Loucy (cell line): ENCODE measurements at regions not wholly inside any gene's neighbourhood (a gene's known extent, or its start where the extent isn't known, plus 50 kb on each side); places are given as distances from the start of the nearest gene placed in this dataset.

Source experiments
- H2AFZ ChIP-seq: fragments of 200-600 bp; sonication (generic); 2 replicates; pipeline ENCODE4 v1.6.0; 2016; ENCODE audit warnings: antibody characterized with exemption, mild to moderate bottlenecking, low read length, moderate library complexity
- H3F3A ChIP-seq: fragments of 200-600 bp; 2 replicates; pipeline ENCODE4 v1.6.0; 2016; ENCODE audit warnings: antibody characterized with exemption, low read depth, mild to moderate bottlenecking
- H3K27me3 ChIP-seq: fragments of 200-600 bp; sonication (generic); 2 replicates; pipeline ENCODE4 v1.6.1; 2014; ENCODE audit warnings: low read length, mild to moderate bottlenecking; ENCODE audit not compliant: insufficient read depth, poor library complexity, severe bottlenecking
- H3K36me3 ChIP-seq: fragments of 200-600 bp; sonication (generic); 2 replicates; pipeline ENCODE4 v1.6.1; 2016; ENCODE audit warnings: low read length; ENCODE audit not compliant: insufficient read depth
- H3K4me1 ChIP-seq: fragments of 200-600 bp; sonication (generic); 2 replicates; pipeline ENCODE4 v1.5.1; 2014; ENCODE audit warnings: low read length, mild to moderate bottlenecking; ENCODE audit not compliant: insufficient read depth, poor library complexity, severe bottlenecking
- H3K4me2 ChIP-seq: fragments of 200-600 bp; sonication (generic); 2 replicates; pipeline ENCODE4 v1.6.0; 2014; ENCODE audit warnings: antibody characterized with exemption, low read length, low read depth, mild to moderate bottlenecking; ENCODE audit not compliant: poor library complexity, severe bottlenecking
- H3K4me3 ChIP-seq: fragments of 200-600 bp; sonication (generic); 2 replicates; pipeline ENCODE4 v1.5.1; 2014; ENCODE audit warnings: low read length, mild to moderate bottlenecking, mixed read lengths; ENCODE audit not compliant: poor library complexity, severe bottlenecking
- H3K79me2 ChIP-seq: fragments of 200-600 bp; sonication (generic); 2 replicates; pipeline ENCODE4 v1.6.1; 2014; ENCODE audit warnings: low read length; ENCODE audit not compliant: insufficient read depth
- H3K9ac ChIP-seq: fragments of 200-600 bp; sonication (generic); 2 replicates; pipeline ENCODE4 v1.6.0; 2014; ENCODE audit warnings: mild to moderate bottlenecking, low read depth, low read length, moderate library complexity; ENCODE audit not compliant: poor library complexity, severe bottlenecking
- H3K9me2 ChIP-seq: fragments of 200-600 bp; sonication (generic); replicated peaks from 2 replicates; pipeline ENCODE4 v1.6.1; 2016; ENCODE audit warnings: low read depth, low read length, mixed read lengths
- H3K9me3 ChIP-seq: fragments of 200-600 bp; sonication (generic); 2 replicates; pipeline ENCODE4 v1.6.1; 2014; ENCODE audit warnings: mild to moderate bottlenecking, antibody characterized with exemption, low read length, low read depth; ENCODE audit not compliant: insufficient read depth
- H4K20me1 ChIP-seq: fragments of 200-600 bp; sonication (generic); 2 replicates; pipeline ENCODE4 v1.6.0; 2014; ENCODE audit warnings: antibody characterized with exemption, low read length, mild to moderate bottlenecking; ENCODE audit not compliant: insufficient read depth, poor library complexity, severe bottlenecking
- EZH2phosphoT487 ChIP-seq: fragments of 200-600 bp; IDR thresholded peaks from 2 replicates; pipeline ENCODE4 v1.6.1; 2018; ENCODE audit warnings: antibody characterized with exemption, mild to moderate bottlenecking, moderate library complexity, borderline replicate concordance
- TF ChIP-seq, protein P1 (sequence below): fragments of 200-600 bp; sonication (generic); conservative IDR thresholded peaks from 2 replicates; pipeline ENCODE4 v1.5.1; 2014; ENCODE audit warnings: mild to moderate bottlenecking, antibody characterized with exemption, low read length

DNA sequence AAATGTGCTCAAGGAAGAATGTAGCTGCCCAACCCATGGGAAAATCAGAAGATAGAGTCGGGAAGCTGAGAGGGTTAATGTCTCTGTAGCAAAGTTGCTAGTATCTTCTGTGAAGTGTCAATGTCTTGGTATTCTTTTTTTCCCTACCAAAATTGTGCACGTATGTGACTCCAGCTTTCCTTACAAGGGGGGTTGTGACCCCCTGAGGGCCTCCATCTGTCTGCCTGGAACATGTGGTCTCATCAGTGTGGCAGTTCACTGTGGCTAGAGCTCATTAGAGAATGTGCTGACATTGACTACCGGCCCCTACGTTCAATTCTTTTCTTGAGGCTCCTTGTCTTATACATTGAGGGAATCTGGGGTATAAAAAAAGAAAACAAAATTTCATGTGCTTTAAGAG lies 725.2 kb upstream of the CELF2 start:
- H3K4me1 ChIP-seq = no peaks in the 10 kb centered on the region
- no peak overlapping the region for H3K9ac ChIP-seq
- no peak overlapping the region for H3K4me2 ChIP-seq
- no peak overlapping the region for H3K4me3 ChIP-seq
- no peaks in the 10 kb centered on the region for H4K20me1 ChIP-seq
- no peaks in the 10 kb centered on the region for H3K79me2 ChIP-seq
- H3K9me2 ChIP-seq = no peaks in the 10 kb centered on the region
- H3K27me3 ChIP-seq = no peaks in the 10 kb centered on the region
- no peaks in the 10 kb centered on the region for H3K9me3 ChIP-seq
- no peaks in the 10 kb centered on the region for H3K36me3 ChIP-seq
- H2AFZ ChIP-seq = no peak overlapping the region
- no peaks in the 10 kb centered on the region for H3F3A ChIP-seq
- TF ChIP-seq EZH2phosphoT487 = no peak
- TF ChIP-seq, protein P1, sequence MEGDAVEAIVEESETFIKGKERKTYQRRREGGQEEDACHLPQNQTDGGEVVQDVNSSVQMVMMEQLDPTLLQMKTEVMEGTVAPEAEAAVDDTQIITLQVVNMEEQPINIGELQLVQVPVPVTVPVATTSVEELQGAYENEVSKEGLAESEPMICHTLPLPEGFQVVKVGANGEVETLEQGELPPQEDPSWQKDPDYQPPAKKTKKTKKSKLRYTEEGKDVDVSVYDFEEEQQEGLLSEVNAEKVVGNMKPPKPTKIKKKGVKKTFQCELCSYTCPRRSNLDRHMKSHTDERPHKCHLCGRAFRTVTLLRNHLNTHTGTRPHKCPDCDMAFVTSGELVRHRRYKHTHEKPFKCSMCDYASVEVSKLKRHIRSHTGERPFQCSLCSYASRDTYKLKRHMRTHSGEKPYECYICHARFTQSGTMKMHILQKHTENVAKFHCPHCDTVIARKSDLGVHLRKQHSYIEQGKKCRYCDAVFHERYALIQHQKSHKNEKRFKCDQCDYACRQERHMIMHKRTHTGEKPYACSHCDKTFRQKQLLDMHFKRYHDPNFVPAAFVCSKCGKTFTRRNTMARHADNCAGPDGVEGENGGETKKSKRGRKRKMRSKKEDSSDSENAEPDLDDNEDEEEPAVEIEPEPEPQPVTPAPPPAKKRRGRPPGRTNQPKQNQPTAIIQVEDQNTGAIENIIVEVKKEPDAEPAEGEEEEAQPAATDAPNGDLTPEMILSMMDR = no peak

DNA sequence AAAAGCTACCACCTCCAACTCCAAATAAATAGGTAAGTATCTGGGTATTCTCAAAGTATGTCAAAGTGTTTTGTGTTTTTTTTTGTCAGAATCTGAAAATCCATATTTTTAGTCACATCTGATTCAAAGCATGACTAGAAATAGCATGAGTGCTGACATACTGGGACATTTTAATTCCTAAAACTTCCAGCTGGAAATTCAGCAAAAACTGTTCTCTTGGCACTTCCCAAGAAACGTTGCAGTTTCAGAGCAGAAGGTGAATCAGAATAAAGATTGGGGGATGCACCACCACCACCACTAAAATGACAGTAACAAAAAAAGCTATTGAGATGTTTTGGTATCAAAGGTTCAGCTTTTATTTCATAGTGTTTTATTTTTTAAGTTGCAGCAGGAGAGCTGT lies 724.6 kb upstream of the CELF2 start:
- no peaks in the 10 kb centered on the region for H3K4me1 ChIP-seq
- no peaks in the 10 kb centered on the region for H3K36me3 ChIP-seq
- H3K27me3 ChIP-seq = no peaks in the 10 kb centered on the region
- H3F3A ChIP-seq = no peaks in the 10 kb centered on the region
- no peaks in the 10 kb centered on the region for H3K9me3 ChIP-seq
- H3K9ac ChIP-seq = no peak overlapping the region
- no peaks in the 10 kb centered on the region for H3K9me2 ChIP-seq
- H3K79me2 ChIP-seq = no peaks in the 10 kb centered on the region
- no peak overlapping the region for H3K4me3 ChIP-seq
- H4K20me1 ChIP-seq = no peaks in the 10 kb centered on the region
- no peak for TF ChIP-seq EZH2phosphoT487
- TF ChIP-seq, protein P1 = no peak
- H2AFZ ChIP-seq = no peak overlapping the region
- H3K4me2 ChIP-seq = no peak overlapping the region

DNA sequence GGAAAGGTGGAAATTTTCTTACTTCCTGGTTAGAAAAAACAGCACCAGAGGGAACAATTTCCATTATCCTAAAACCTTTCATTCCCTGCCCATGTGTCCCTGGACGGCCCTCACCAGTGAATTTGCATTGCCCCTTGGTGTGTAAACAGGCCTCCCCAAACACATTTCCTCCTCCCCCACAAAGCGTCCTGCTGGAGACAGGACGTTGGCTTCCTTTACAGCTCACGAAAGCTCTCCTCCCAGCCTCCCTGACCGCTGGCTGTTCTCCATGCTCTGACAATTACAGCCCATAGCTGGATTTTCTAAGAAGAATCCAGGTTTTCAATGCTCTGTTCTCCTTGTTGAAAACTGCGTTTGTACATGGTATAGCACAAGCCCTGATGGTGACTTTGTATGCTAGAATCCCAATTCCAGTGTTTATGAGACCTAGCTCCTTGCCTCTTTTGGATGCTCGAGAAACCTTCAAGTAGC lies 724.2 kb upstream of the CELF2 start:
- Histone ChIP-seq H3K79me2 (no peaks in the 10 kb centered on the region), H3K9ac (no peak overlapping the region), H3K4me1 (no peaks in the 10 kb centered on the region), H3K4me3 (no peak overlapping the region), H3F3A (no peaks in the 10 kb centered on the region), H3K4me2 (no peak overlapping the region), H3K27me3 (no peaks in the 10 kb centered on the region), H4K20me1 (no peaks in the 10 kb centered on the region), H3K36me3 (no peaks in the 10 kb centered on the region), H2AFZ (no peak overlapping the region), H3K9me2 (no peaks in the 10 kb centered on the region), H3K9me3 (no peaks in the 10 kb centered on the region)
- TF ChIP-seq, protein P1 = no peak
- TF ChIP-seq EZH2phosphoT487 = no peak
